AG10803 (cell line): ENCODE measurements at regions not wholly inside any gene's neighbourhood (a gene's known extent, or its start where the extent isn't known, plus 50 kb on each side); places are given as distances from the start of the nearest gene placed in this dataset.
"Not testable (repeated sequence)": the region's sequence is repeated elsewhere in the genome, so short reads cannot be mapped to it uniquely, and the experiment has no call there.

ENCODE experiments used
- DNase-seq: peaks from one replicate; pipeline ENCODE4 v3.0.0; 2010; ENCODE audit warnings: low read depth
- H3K4me3 ChIP-seq: 2 replicates; pipeline ENCODE4 v1.5.1; 2011; ENCODE audit warnings: mild to moderate bottlenecking, low read length, control low read depth
- TF ChIP-seq, protein P1 (sequence below): conservative IDR thresholded peaks from 2 replicates; pipeline ENCODE4 v1.5.1; 2011; ENCODE audit warnings: mild to moderate bottlenecking, low read length, control low read depth, inconsistent platforms

DNA sequence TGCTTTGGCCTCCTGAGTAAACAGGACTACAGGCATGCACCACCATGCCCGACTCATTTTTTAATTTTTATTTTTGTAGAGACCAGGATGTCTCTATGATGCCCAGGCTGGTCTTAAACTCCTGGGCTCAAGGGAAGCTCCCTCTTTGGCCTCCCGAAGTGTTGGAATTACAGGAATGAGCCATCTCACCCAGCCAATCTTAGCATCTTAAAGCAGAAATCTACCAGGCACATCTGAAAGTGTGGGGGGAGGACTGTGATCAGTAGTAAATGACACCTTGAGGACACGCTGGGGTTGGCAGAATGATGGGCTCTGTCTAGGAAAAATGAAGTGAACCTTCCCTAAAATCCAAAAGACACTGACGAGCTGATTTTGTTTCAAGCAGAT lies 149.2 kb downstream of the SPATA18 start:
- no peak overlapping the region for H3K4me3 ChIP-seq
- no peak for DNase-seq
- TF ChIP-seq, protein P1, sequence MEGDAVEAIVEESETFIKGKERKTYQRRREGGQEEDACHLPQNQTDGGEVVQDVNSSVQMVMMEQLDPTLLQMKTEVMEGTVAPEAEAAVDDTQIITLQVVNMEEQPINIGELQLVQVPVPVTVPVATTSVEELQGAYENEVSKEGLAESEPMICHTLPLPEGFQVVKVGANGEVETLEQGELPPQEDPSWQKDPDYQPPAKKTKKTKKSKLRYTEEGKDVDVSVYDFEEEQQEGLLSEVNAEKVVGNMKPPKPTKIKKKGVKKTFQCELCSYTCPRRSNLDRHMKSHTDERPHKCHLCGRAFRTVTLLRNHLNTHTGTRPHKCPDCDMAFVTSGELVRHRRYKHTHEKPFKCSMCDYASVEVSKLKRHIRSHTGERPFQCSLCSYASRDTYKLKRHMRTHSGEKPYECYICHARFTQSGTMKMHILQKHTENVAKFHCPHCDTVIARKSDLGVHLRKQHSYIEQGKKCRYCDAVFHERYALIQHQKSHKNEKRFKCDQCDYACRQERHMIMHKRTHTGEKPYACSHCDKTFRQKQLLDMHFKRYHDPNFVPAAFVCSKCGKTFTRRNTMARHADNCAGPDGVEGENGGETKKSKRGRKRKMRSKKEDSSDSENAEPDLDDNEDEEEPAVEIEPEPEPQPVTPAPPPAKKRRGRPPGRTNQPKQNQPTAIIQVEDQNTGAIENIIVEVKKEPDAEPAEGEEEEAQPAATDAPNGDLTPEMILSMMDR, result no peak

- H3K4me3 ChIP-seq, result no peak overlapping the region
- peak; percentile 12 for DNase-seq
Measured at GRCh38 chr4:52201715-52202114, 150.6 kb downstream of the SPATA18 start.

DNA sequence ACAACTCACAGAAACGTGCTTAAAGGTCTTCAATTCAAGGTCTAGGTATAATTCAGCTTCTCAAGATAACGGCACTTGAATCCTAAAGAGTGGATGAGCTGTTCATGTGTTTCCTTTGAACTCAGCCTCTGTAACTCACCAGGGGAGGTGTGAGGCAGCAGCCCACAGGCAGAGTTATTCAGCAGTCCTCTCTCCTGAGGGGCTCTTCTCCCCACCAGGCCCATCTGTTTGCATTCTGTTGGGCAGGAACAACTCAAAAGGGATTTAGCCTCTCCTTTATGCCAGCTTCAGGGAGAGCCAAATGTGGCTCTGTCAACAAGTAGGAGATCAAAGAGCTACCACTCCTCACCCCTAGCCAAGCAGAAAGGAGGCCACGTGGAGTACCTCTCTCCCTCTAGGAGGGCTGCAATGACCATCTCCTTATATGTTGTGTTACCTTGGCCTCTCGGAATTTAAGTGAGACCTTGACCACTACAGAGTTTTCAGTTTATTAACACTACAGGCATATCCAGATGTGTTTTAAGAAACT lies 151.2 kb downstream of the SPATA18 start:
- no peak overlapping the region for H3K4me3 ChIP-seq
- TF ChIP-seq, protein P1, result no peak
- no peak for DNase-seq

More at GRCh38 chr4:52201715-52202114, 150.6 kb downstream of the SPATA18 start:
- TF ChIP-seq, protein P1, result no peak

DNA sequence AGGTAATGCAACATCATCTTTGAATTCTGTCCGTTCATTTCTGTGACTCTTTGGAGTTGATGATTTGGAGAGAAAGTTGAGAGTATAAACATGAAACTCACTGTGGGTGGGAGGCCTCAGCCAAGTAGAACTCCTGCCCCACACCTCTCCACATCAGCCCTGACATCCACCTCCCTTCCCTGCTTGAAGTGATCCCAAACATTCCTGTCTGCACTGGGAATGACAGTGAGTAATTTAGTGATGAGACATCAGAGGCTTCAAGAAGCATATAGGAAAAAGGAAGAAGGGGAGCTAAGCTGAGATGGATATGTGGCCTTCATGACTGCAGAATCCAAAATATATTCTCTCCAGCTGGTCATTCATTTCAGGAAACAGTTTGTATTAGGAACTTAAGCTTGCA lies 151.8 kb downstream of the SPATA18 start:
- no peak for DNase-seq
- H3K4me3 ChIP-seq, result no peak overlapping the region
- TF ChIP-seq, protein P1, result no peak

DNA sequence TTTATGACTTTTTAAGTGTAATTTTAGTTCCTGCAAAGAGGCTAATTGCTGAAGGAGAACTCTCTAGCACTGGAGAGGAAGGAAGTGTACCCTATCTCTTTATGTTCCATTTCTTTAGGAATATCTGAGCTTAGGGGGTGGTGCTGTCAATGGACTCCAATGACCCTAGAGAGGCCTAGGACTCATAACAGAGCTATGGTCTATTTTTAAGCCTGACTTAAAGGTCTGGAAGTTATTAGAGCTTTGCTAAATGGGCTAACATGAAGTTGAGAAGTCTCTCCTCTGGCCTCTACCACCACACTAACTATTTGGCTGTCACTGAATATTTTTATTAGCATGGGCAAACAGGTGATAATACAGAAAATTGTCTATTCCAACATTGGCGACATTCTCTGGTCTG lies 152.2 kb downstream of the SPATA18 start:
- no peak for DNase-seq
- TF ChIP-seq, protein P1, result no peak

DNA sequence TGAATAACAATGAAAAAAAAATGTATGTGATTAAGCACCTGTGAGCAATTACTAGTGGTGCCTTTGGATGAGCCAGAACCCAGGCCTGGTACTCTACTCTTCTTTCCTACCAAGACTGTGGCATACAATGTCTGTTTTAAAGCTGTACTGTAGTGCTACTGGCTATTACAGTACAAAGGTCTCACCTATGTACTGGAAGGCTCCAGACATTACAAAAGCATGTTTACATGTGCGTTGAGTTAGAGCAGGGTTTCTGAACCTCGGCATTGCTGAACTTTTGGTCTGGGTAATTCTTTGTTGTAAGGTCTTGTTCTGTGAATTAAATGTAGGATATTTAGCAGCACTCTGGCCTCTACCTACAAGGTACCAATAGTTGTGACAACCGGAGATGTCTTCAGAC lies 153.8 kb downstream of the SPATA18 start:
- no peak for DNase-seq
- TF ChIP-seq, protein P1, result no peak
- no peak overlapping the region for H3K4me3 ChIP-seq

More for the DNA sequence above, 152.2 kb downstream of the SPATA18 start:
- no peak overlapping the region for H3K4me3 ChIP-seq

DNA sequence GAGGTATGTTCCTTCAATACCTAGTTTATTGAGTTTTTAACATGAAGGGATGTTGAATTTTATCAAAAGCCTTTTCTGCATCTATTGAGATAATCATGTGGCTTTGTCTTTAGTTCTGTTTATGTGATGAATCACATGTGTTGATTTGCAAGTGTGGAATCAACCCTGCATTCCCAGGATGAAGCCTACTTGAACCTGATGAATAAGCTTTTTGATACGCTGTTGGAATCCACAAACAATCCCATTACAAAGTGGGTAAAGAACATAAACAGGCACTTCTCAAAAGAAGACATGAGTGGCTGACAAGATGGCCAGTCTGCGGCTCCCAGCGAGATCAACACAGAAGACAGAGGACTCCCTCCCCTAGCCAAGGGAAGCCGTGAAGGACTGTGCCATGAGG lies 156.0 kb downstream of the SPATA18 start:
- H3K4me3 ChIP-seq, result not testable (repeated sequence)
- DNase-seq, result peak; percentile 22

DNA sequence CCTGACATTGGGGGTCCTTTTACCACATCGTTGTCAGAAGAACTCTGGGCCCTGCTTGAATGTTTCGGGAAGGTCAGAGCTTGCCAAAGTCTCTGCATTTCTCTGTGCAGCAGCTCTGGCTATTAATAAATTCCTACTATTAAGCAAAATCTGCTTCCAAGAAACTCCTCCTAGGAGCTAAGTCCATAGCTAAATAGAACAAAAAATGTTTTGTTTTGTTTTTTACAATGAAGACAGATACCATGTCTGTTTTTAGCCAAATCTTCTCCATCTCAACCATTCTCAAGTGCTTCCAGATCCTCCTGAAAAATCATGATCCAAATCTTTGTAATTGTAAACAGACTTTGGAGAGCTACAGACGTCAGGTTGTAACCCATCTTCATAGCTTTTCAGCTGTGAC lies 161.6 kb downstream of the SPATA18 start:
- DNase-seq, result no peak
- TF ChIP-seq, protein P1, result no peak

More for the DNA sequence above, 161.6 kb downstream of the SPATA18 start:
- H3K4me3 ChIP-seq, result no peak overlapping the region
